ENCODE measurements at regions not wholly inside any gene's neighbourhood (a gene's known extent, or its start where the extent isn't known, plus 50 kb on each side); places are given as distances from the start of the nearest gene placed in this dataset.

- TF ChIP-seq CTCF (conservative IDR thresholded peaks at IDR 0.05; ENCODE audit: low read depth in 2 of 2) (no peak), EZH2 (IDR thresholded peaks at IDR 0.05; ENCODE audit: low read depth, unreplicated experiment) (no peak)
These were observed 179.1 kb upstream of the PEX5L start for GRCh38 chr3:180215866-180216265.

Data from GM23338 (cell line).